ENCODE measurements at regions not wholly inside any gene's neighbourhood (a gene's known extent, or its start where the extent isn't known, plus 50 kb on each side); places are given as distances from the start of the nearest gene placed in this dataset.

DNA sequence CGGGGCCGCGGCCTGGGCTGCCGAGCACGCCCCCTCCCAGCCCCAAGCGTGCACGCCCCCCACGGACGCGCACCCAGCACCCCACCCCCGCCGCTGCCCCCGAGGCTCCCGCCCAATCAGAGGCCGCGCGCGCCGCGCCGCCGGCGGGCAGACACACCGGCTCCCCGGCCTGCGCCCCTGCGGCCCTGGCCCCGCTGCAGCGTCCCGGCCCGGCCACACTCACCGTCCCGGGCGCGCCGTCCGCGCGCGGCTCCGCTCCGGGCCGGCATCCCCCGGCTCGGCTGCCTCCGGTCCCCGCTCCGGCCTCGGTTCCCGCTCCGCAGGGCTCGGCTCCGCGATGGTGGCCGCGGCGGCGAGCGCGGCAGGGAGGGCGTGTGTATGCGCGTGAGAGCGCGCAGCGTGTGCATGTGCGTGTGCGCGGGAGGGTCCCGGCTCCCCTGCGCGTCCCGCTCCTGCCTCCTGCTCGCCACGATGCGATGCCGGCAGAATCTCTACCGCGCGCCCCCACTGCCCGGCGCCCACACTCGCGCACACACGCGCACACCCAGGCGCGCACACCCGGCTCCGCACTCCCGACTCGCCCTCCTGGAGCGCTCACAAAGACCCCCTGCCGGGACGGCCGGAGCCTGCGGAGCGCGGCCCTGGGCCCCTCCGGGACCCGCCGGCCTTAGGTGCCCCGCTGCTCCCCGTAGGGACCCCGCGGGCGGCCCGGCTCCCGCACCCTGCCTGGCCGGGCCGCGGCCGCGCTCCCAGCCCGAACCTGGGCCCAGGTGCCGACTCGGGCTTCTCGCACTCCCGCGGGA, 186.5 kb upstream of the LINGO1 start:
- peak; percentile 11 for DNase-seq

GRCh38 chr15:77818484-77819047, 185.9 kb upstream of the LINGO1 start:
- DNase-seq = no peak

DNA sequence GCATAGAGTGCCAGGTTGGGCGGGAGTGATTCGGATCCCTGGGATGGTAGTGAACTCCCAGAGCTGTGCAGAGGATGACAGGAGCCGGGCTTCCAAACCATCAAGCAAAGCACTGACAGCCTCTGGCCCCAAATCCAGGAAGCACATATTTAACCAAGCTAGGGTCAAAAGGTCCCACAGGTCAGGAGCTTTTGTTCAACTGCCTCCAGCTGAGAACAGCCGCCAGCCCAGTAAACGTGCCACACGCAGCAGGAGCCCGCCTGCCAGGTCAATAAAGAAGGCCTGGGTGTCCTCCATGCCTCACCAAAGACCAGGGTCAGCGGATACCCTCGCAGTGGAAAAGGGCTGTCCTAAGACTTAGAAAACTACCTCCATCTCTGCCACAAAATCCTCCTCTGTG, 184.7 kb upstream of the LINGO1 start:
- DNase-seq = no peak

GRCh38 chr15:77816983-77817382, 184.3 kb upstream of the LINGO1 start:
- DNase-seq = no peak

GRCh38 chr15:77815015-77815414, 182.3 kb upstream of the LINGO1 start:
- no peak for DNase-seq

DNA sequence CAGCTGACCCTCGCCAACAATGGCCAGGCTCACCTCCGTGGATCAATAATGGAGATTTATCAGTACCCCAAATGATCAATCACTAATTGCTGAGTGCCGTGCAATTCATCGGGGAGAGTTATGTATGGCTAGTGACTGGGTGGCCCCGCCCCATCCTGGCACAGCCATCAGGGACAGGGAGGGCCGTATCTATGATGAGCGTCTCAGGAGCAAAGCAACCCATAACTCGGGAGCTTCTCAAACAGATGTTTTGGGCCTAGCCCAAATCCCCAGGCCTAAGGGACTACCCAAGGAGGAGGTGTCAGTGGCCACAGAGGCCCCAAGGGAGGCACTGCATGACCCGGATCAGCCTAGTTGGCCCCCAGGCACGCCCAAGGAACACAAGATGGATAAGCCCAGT, 180.0 kb upstream of the LINGO1 start:
- no peak for DNase-seq

- DNase-seq = no peak
Observed at GRCh38 chr15:77811270-77811669, 178.6 kb upstream of the LINGO1 start.

- DNase-seq = no peak
Observed at GRCh38 chr15:77810130-77810571, 177.4 kb upstream of the LINGO1 start.

GRCh38 chr15:77808581-77809177, 176.0 kb upstream of the LINGO1 start:
- DNase-seq = no peak

- DNase-seq = no peak
Observed at GRCh38 chr15:77808075-77808474, 175.4 kb upstream of the LINGO1 start.

- DNase-seq = no peak
Observed at GRCh38 chr15:77807611-77808010, 174.9 kb upstream of the LINGO1 start.

- DNase-seq = no peak
Observed at GRCh38 chr15:77807115-77807514, 174.4 kb upstream of the LINGO1 start.

GRCh38 chr15:77804210-77804609, 171.5 kb upstream of the LINGO1 start:
- no peak for DNase-seq

GRCh38 chr15:77803487-77803886, 170.8 kb upstream of the LINGO1 start:
- DNase-seq = no peak

DNA sequence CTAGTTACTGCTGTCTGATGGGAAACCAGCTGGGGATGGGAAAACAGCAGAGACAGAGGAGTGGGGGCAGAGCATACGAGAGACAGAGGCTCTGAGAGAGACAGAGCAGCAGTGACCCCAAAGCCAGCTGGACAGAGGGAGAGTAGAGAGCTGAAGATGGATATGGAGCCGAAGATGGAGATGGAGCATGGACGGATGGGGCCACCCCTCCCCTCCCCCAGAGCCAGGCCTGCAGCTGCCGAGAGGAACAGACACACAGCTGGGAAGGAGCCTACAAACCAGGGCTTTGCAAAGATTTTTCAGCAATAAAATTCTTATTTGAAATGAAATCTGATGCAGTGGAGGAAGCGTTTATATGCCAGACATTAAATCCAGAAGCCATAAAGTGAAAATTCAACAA, 167.6 kb upstream of the LINGO1 start:
- no peak for DNase-seq

- DNase-seq = no peak
Observed at GRCh38 chr15:77798847-77799246, 166.1 kb upstream of the LINGO1 start.

DNA sequence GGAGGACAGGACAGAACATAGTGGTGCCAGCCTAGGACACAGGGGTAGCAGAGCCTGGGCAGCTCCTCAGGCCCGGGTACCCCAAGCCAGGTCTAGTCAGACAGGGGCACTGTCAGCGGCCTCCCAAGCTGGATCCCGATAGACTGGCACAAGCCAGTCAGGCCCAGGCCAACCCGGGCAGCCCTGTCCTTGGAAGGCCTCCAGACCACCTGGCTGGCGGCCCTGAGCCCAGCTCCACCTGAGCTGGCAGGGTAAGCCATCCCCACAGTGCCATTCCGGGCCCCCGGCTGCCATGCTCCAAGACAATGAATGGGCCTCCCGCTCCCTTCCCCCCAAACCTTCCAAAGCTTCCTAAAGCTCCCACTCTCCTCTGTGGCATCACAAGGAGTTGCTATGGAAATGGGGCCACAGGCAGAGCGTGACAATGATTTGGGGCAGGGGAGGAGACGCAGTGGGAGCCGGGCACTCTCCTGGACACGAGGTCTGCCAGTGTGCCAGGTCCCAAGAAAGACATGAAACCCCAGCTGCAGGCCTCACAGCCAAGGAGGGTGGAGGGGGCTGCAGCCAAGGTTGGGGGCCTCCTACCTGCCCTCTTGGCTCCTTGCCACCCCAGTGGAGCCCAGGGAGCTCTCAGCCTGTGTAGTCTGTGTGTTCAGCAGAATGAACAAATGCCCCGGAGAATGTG, 165.6 kb upstream of the LINGO1 start:
- no peak for DNase-seq

DNA sequence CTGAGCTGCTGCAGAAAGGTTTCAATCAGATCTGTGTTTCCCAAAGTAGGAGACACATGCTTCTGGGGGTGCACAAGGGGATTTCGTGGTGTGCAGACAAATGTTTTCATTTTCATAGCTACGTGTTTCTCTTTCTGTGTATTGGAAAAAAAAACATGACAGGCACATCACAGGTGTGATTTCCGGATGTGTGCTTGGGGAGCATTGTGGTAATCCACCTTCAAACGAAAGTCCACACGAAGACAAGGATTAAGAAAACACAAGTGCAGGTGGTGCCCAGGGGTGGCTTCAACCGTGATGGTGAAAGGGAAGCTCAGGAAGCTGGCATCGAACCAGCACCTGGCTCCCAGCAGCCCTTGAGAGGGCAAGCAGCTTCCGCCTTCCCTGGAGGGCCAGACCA, 164.6 kb upstream of the LINGO1 start:
- DNase-seq = no peak

GRCh38 chr15:77796046-77796729, 163.5 kb upstream of the LINGO1 start:
- DNase-seq = no peak

GRCh38 chr15:77795446-77795845, 162.7 kb upstream of the LINGO1 start:
- no peak for DNase-seq

- no peak for DNase-seq
Observed at GRCh38 chr15:77791941-77792340, 159.2 kb upstream of the LINGO1 start.

- DNase-seq = no peak
Observed at GRCh38 chr15:77790481-77790880, 157.8 kb upstream of the LINGO1 start.

DNA sequence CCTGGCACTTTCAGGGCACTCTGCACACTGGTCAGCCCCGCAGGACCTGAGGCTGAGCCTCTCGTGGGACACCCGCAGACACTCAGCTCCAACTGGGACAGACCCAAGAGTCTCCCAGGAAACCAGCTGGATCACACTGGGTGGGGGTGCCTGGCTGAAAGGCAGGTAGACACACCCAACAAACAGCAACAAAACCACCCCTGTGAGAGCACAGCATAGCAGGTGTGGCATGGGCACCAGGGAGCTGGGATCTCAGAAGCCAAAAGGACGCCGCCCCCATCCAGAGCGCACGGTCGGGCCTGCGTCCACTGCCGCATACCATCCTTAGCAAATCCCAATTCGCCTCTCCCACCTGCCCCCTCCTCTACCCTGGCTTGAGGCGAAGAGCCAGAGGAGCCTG, 154.2 kb upstream of the LINGO1 start:
- no peak for DNase-seq
